T-helper 17 cell (primary cell): ENCODE measurements at regions not wholly inside any gene's neighbourhood (a gene's known extent, or its start where the extent isn't known, plus 50 kb on each side); places are given as distances from the start of the nearest gene placed in this dataset.
"Not testable (repeated sequence)": the region's sequence is repeated elsewhere in the genome, so short reads cannot be mapped to it uniquely, and the experiment has no call there.

ENCODE experiments used
- ATAC-seq: fragments of 150-1000 bp; cut with Tn5 transposase; 2 replicates; pipeline ENCODE4 v1.10.0; 2021; ENCODE audit warnings: mild to moderate bottlenecking, moderate library complexity
- DNase-seq, 3 donors: peaks; one replicate each; pipeline versions ENCODE4 v3.0.0 to v3.0.0-alpha.2; 2020 to 2021
- H3K9me3 ChIP-seq: one replicate; pipeline ENCODE4 v1.7.0; 2013; ENCODE audit warnings: low read length, mild to moderate bottlenecking; ENCODE audit not compliant: control insufficient read depth, poor library complexity, severe bottlenecking
- H3K27ac Mint-ChIP-seq: one replicate; pipeline ENCODE4 v1.8.0; 2022; ENCODE audit warnings: mild to moderate bottlenecking, moderate library complexity, mixed read lengths
- H3K27me3 Mint-ChIP-seq: one replicate; pipeline ENCODE4 v1.8.0; 2022; ENCODE audit warnings: mixed read lengths
- H3K36me3 Mint-ChIP-seq: one replicate; pipeline ENCODE4 v1.8.0; 2022; ENCODE audit warnings: low read depth, mixed read lengths
- H3K4me1 Mint-ChIP-seq: one replicate; pipeline ENCODE4 v1.8.0; 2022; ENCODE audit warnings: mild to moderate bottlenecking, mixed read lengths
- H3K4me3 Mint-ChIP-seq: one replicate; pipeline ENCODE4 v1.8.0; 2022; ENCODE audit warnings: mild to moderate bottlenecking, moderate library complexity, mixed read lengths

DNA sequence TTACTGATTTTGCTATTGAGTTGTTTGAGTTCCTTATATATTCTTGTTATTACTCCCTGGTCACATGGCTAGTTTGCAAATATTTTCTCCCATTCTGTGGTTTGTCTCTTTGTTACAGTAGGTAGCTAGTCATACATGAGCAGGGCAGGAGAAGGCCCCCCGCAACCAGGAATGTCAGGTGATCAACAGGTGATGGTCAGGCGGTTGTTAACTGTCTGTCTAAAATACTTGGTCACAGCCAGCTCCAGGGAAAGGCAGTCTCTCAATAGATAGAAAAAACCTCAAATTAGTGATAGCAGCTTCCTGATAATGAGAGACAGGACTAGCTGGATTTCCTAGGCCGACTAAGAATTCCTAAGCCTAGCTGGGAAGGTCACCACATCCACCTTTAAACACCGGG is 217.9 kb downstream of the RHOU start:
- H3K9me3 ChIP-seq = no peaks in the 10 kb centered on the region
- Mint-ChIP-seq H3K4me3 (no peak overlapping the region), H3K36me3 (no peaks in the 10 kb centered on the region), H3K27me3 (no peaks in the 10 kb centered on the region), H3K27ac (no peak overlapping the region), H3K4me1 (no peaks in the 10 kb centered on the region)
- ATAC-seq = no peak
- DNase-seq = no peak

DNA sequence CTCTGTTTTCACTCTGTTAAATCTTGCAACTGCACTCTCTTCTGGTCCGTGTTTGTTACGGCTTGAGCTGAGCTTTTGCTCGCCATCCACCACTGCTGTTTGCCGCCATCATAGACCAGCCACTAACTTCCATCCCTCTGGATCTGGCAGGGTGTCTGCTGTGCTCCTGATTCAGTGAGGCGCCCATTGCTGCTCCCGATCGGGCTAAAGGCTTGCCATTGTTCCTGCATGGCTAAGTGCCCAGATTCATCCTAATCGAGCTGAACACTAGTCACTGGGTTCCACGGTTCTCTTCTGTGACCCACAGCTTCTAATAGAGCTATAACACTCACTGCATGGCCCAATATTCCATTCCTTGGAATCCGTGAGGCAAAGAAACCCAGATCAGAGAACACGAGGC is 218.5 kb downstream of the RHOU start:
- H3K36me3 Mint-ChIP-seq, H3K4me3 Mint-ChIP-seq, ATAC-seq, H3K4me1 Mint-ChIP-seq, H3K9me3 ChIP-seq, H3K27me3 Mint-ChIP-seq, H3K27ac Mint-ChIP-seq, DNase-seq: not testable (repeated sequence)

DNA sequence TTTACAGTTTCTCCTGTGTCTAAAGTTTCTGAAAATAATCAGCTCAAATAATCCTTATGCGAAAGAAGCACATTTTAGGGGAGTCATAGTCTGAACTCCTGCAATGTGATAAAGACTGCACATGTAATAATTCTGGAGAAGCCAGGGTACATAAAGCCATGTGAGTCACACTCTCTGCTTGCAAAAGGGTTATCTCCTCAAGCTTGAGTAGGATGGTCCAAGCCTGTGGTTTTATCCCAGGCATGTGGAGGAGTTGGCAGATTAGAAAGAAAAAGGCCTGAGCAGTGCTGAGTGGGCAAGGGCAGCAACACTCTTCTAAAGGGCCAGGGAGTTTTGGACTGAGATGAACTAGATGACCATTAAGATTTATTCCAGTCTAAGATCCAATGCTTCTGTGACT is 220.4 kb downstream of the RHOU start:
- no peak overlapping the region for H3K27ac Mint-ChIP-seq
- ATAC-seq (no peak), DNase-seq (no peak)
- peaks cover 3% of the 10 kb centered on the region for H3K4me1 Mint-ChIP-seq
- no peaks in the 10 kb centered on the region for H3K36me3 Mint-ChIP-seq
- no peaks in the 10 kb centered on the region for H3K27me3 Mint-ChIP-seq
- no peaks in the 10 kb centered on the region for H3K9me3 ChIP-seq
- no peak overlapping the region for H3K4me3 Mint-ChIP-seq

DNA sequence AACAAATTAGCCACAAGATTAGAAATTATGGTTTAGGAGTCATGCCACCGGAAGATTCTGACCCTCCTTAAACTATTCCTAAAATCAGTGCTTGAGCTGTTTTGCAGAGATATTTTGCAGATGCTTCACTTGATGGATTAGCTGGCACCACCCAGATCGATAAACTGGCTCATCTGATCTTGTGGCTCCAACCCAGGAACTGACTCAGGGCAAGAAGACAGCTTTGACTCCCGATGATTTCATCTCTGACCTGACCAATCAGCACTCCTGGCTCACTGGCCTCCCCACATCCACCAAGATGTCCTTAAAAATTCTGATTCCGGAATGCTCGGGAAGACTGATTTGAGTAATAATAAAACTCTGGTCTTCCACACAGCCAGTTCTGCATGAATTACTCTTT is 221.6 kb downstream of the RHOU start:
- H3K36me3 Mint-ChIP-seq = no peaks in the 10 kb centered on the region
- no peaks in the 10 kb centered on the region for H3K9me3 ChIP-seq
- H3K27me3 Mint-ChIP-seq = no peaks in the 10 kb centered on the region
- H3K4me1 Mint-ChIP-seq = peaks cover 3% of the 10 kb centered on the region
- ATAC-seq = no peak
- no peak overlapping the region for H3K27ac Mint-ChIP-seq
- DNase-seq = no peak
- H3K4me3 Mint-ChIP-seq = no peak overlapping the region

DNA sequence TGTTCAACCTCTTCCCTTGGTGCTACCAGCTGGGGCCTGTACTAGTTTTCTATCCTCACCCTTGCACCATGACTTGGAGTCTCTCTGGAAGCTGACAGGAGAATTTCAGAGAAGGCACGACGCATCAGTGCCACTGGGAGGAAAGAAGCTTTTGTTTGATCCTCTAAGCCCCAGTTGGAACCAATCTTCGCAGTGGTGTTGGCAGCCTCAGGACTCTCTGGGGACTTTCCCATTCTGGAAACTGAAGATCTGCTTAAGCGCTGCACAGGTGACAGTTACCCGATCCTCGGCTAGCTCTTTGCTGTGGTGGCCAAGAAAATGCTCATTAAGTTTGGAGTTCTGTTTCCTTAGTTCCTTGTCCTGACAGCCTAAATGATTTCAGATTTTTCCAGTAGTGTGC is 222.3 kb downstream of the RHOU start:
- no peak overlapping the region for H3K27ac Mint-ChIP-seq
- DNase-seq = no peak
- H3K9me3 ChIP-seq = no peaks in the 10 kb centered on the region
- H3K4me3 Mint-ChIP-seq = no peak overlapping the region
- ATAC-seq = no peak
- H3K36me3 Mint-ChIP-seq = no peaks in the 10 kb centered on the region
- no peaks in the 10 kb centered on the region for H3K27me3 Mint-ChIP-seq
- peaks cover 3% of the 10 kb centered on the region for H3K4me1 Mint-ChIP-seq

DNA sequence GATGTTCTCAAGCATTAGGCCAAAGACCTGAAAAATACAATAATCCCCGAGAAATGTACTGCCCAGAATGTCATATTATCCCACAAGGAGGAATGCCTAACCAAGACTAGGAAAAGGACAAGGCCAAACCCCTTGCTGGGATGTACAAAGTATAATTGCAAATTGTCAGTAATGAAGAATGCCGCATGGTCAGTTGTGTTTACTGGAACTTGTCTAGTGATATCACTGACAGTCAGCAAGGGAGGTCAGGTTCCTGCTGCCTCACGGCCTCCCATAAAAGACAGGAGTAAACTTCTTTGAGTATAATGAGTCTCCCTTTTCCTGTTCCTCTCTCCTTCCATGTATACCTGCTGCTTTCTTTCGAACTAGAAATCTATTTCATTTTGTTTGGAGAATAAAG is 222.8 kb downstream of the RHOU start:
- no peaks in the 10 kb centered on the region for H3K9me3 ChIP-seq
- Mint-ChIP-seq H3K36me3 (no peaks in the 10 kb centered on the region), H3K27ac (no peak overlapping the region), H3K4me1 (peaks cover 3% of the 10 kb centered on the region), H3K4me3 (no peak overlapping the region), H3K27me3 (no peaks in the 10 kb centered on the region)
- no peak for ATAC-seq
- no peak for DNase-seq

DNA sequence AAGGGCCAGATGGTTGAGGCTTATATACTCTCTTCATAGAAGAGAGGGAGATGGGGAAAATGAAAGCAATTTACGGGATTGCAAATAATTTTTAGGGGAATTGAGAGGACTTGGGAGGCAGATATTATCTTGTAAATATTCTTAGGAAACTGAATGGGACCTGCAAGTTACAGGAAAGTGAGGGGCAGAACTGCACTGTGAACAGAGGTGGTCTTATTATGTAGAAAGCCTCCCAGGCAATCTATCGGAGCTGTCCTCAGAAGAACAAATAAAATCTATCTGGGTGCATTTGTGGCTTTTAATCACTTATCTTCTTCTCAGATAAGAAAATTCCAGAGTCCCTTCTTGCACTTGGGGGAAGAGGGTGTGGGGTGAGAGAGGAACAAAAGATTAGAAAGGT is 223.5 kb downstream of the RHOU start:
- H3K9me3 ChIP-seq = no peaks in the 10 kb centered on the region
- DNase-seq (no peak), ATAC-seq (no peak)
- peak overlapping the region; percentile 6 for H3K27ac Mint-ChIP-seq
- no peaks in the 10 kb centered on the region for H3K27me3 Mint-ChIP-seq
- no peaks in the 10 kb centered on the region for H3K36me3 Mint-ChIP-seq
- no peak overlapping the region for H3K4me3 Mint-ChIP-seq
- H3K4me1 Mint-ChIP-seq = peaks cover 3% of the 10 kb centered on the region

DNA sequence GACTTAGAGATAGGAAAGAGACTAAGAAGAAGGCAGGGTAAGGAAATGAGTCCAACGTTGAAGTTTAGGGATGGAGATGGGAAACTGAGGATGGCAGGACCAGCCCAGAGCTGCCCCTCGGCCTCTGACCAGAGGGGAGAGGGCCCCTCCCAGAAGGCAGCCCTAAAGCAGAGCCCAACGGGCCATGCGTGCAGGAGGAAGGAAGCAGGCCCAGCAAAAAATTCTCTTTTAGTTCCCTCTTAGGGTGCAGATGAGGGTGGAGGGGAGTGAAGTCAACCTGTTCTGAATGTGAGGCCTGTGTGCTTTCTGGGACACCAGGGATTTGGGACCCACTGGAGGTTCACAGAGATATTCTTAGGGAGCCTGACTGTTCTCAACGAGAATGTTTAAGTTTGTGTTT is 225.4 kb downstream of the RHOU start:
- DNase-seq (no peak), ATAC-seq (no peak)
- Mint-ChIP-seq H3K27ac (no peak overlapping the region), H3K4me1 (peaks cover 7% of the 10 kb centered on the region), H3K27me3 (no peaks in the 10 kb centered on the region), H3K4me3 (no peak overlapping the region), H3K36me3 (no peaks in the 10 kb centered on the region)
- H3K9me3 ChIP-seq = no peaks in the 10 kb centered on the region

DNA sequence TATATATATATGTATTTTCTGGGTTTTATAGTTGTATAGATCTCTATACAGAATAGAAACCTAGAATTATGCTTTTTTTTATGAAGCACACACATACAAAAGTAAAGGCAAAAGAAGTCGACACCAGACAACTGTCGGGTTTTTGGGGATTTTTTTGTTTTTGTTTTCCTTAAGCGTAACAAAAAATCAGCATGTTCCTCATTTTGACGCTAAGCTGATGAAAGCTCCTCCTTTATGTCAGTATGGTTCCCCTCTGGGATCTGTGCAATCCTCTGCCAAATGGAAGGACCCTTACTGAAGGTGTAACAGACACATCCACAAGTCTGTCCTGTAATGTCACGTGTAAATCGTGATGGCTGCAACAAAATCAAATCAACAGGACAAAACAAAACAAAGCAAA is 226.2 kb downstream of the RHOU start:
- no peaks in the 10 kb centered on the region for H3K9me3 ChIP-seq
- H3K27ac Mint-ChIP-seq = no peak overlapping the region
- DNase-seq = no peak
- peaks cover 7% of the 10 kb centered on the region for H3K4me1 Mint-ChIP-seq
- ATAC-seq = no peak
- H3K4me3 Mint-ChIP-seq = no peak overlapping the region
- no peaks in the 10 kb centered on the region for H3K36me3 Mint-ChIP-seq
- H3K27me3 Mint-ChIP-seq = no peaks in the 10 kb centered on the region

DNA sequence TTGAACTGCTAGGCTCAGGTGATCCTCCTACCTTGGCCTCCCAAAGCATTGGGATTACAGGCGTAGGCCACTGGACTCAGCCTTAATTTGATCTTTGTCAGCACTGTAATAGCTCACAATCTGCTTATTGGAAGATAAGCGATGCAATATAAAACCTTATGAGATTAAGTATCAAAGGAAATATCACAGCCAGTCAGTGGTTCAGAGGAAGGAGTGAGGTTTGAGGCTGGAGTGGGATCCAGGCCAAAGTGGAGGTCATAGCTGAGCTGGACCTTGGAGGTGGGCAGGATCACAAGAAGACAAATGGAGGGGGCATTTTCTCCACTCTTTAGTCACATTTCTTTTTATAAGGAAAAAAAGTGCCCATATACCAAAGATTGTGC is 228.5 kb downstream of the RHOU start:
- ATAC-seq = no peak
- H3K4me1 Mint-ChIP-seq = peaks cover 7% of the 10 kb centered on the region
- no peaks in the 10 kb centered on the region for H3K9me3 ChIP-seq
- no peak overlapping the region for H3K27ac Mint-ChIP-seq
- H3K36me3 Mint-ChIP-seq = no peaks in the 10 kb centered on the region
- H3K4me3 Mint-ChIP-seq = no peak overlapping the region
- no peaks in the 10 kb centered on the region for H3K27me3 Mint-ChIP-seq
- no peak for DNase-seq

DNA sequence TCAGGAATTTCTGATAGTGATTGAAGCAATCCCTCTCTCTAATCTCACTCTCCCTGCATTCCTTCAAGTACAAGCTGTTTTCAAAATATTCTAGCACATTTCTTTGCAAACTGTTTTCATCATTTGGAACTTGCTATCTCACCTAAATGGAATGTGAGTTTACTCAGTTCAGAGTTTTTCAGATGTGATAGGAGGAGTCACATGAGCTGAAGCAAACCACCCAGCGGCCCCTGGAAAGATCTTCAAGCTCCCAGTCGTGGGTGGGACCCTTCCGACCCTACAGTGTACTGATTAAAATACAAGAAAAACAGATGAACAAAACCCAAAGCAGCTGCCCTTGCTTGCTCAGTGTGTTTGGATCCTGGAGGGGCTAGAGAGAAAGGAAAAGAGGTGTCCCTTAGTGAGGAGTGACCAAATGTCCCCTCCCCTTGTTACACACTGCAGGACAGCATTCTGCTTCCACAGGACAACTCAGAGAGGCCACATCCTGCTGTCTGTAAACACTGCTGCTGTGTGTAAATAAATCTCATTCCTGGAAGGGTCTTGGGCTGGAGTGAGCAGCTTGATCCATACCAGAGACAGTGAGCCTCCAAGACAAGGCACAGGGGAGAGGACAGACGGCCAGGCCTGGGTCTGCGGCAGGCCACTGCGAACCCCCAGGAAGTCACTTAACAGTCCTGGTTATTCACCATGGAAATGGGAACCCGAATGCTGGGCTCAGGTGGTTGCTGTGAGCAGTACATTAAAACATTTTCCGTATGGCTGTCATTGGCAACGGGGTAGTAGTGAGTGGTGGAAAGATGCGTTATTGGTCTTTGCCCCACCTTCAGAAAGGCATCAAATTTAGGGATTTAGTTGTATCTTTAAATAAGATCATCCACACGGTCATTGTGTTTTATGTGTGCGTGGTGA is 229.2 kb downstream of the RHOU start:
- H3K9me3 ChIP-seq = no peaks in the 10 kb centered on the region
- Mint-ChIP-seq H3K27me3 (no peaks in the 10 kb centered on the region), H3K27ac (no peak overlapping the region), H3K4me1 (peaks cover 4% of the 10 kb centered on the region), H3K36me3 (no peaks in the 10 kb centered on the region), H3K4me3 (no peak overlapping the region)
- DNase-seq = no peak
- ATAC-seq = no peak

DNA sequence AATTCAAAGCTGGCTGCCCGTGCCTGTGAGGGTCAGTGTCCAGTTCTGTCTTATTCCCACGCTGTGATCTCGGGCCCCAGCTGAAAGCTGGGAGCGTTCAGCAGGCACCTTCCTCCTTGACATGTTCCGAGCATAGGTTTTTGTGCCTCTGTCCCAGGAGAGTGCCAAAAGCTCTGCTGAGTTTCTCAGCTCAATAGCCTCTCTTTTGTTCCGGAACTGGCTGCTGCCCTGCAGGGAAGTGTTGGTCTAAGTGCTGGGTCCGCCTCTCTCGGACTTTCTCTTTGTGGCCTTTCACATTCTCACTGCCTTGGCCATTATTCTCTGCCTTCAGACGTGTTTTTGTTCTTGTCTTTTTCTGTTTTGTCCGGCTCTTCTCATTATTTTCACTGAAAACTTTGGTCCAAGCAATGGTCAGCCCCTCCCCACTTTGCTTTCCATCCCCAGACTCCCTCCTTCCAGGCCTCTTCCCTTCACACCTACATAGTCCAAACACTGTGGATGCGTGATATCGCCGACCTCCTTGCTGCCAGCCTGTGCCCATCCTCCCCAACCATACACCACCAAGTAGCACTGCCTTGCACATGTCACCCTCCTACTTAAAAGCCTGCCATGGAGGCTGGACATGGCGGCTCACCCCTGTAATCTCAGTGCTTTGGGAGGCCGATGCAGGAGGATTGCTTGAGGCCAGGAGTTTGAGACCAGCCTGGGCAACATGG is 233.8 kb downstream of the RHOU start:
- no peaks in the 10 kb centered on the region for H3K36me3 Mint-ChIP-seq

DNA sequence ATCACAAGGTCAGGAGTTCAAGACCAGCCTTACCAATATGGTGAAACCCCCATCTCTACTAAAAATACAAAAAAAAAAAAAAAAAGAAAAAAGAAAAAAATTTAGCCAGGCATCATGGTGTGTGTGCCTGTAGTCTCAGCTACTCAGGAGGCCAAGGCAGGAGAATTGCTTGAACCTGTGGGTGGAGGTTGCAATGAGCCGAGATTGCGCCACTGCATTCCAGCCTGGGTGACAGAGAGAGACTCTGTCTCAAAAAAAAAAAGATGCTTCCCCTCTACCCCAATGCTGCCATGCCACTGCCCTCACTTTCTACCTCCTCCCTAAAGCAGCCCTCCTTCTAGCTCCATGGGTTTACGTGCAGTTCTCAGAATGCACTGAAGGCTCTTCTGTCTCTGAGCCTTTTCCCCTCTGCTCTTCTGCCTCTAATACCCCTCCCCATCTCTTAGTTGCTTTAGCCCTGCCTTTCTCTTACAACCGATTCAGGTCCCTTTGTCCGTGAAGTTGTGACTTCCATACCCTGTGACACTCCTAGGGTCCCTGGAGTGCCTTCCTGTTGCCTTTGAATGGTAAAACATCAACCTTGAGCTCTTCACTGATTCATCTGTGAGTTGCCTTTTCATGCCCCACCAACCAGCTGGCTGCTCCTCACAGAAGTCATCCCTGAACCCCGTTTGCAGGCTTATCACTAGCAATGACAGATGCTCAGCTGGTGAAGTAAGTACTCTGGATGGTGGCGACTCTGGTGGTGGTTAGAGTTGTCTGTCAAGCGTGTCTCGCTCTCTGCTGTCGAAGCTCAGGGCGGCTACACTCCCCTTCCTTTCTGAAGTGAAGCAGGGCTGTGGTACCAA is 234.9 kb downstream of the RHOU start:
- ATAC-seq = no peak
- H3K9me3 ChIP-seq = no peaks in the 10 kb centered on the region
- H3K36me3 Mint-ChIP-seq = no peaks in the 10 kb centered on the region
- no peak overlapping the region for H3K4me3 Mint-ChIP-seq
- H3K27me3 Mint-ChIP-seq = no peaks in the 10 kb centered on the region
- no peak for DNase-seq
- no peaks in the 10 kb centered on the region for H3K4me1 Mint-ChIP-seq
- no peak overlapping the region for H3K27ac Mint-ChIP-seq

More for the DNA sequence above, 233.8 kb downstream of the RHOU start:
- no peak overlapping the region for H3K4me3 Mint-ChIP-seq
- H3K27ac Mint-ChIP-seq = no peak overlapping the region
- H3K27me3 Mint-ChIP-seq = no peaks in the 10 kb centered on the region
- DNase-seq (no peak), ATAC-seq (no peak)
- H3K9me3 ChIP-seq = no peaks in the 10 kb centered on the region
- peaks cover 3% of the 10 kb centered on the region for H3K4me1 Mint-ChIP-seq
